ENCODE measurements at regions not wholly inside any gene's neighbourhood (a gene's known extent, or its start where the extent isn't known, plus 50 kb on each side); places are given as distances from the start of the nearest gene placed in this dataset.
A peak's percentile ranks its signal among the peaks of the same experiment; 100 is the strongest.
"Not testable (repeated sequence)": the region's sequence is repeated elsewhere in the genome, so short reads cannot be mapped to it uniquely, and the experiment has no call there.

GRCh38 chr6:23853566-23854133, 272.4 kb upstream of the NRSN1 start:
- not testable (repeated sequence) for DNase-seq

DNA sequence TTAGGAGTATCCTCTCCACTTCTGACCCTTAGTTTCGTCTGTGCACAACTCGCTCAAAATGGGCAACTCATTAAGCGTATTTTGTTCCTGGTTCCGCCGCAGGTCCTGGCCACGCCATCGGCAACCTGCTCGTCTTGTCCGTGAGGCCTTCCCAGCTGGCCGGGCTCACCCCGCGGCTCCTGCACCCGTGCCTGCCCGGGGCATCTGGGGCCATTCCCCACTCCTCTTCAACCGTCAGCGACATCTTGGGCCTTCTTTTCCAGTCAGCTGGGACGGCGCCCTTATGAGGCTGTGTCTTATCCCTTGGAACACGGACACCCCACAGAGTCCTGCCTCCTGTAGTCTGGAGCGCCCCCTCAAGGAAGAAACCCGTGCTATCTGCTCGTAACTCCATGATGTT, 271.9 kb upstream of the NRSN1 start:
- not testable (repeated sequence) for DNase-seq

DNA sequence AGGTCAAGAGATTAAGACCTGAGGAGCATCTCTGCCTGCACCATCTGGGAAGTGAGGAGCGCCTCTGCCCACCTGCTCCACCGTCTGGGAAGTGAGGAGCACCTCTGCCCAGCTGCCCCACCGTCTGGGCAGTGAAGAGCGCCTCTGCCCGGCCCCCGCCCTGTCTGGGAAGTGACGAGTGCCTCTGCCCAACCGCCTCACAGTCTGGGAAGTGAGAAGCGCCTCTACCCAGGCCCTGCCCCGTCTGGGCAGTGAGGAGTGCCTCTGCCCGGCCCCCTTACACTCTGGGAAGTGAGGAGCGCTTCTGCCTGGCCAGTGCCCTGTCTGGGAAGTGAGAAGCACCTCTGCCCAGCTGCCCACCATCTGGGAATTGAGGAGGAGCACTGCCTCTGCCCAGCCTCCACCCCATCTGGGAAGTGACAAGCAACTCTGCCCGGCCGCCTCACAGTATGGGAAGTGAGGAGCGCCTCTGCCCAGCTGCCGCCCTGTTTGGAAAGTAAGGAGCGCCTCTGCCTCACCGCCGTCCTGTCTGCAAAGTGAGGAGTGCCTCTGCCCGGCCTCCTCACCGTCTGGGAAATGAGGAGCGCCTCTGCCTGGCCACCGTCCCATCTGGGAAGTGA, 270.4 kb upstream of the NRSN1 start:
- DNase-seq: no peak

- DNase-seq: no peak
Observed at GRCh38 chr6:23870496-23870895, 255.5 kb upstream of the NRSN1 start.

DNA sequence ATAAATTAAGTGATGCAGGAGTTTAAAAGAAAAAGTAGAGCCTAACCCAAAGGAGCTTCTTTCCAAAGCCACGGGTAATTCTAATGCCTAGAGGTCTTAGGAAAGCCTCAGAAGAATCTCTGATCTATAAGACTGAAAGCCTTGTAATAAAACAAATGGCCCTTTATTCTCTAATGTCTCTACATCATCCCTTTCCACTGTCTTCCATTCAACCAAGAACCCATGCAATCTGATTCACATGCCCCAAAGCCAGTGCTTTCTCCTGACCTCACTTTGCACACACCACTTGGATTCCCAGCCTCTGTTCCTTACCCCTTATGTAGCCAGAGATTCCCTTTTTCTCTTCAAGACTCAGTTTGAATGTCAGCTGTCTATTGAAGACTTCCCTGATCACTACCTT, 252.9 kb upstream of the NRSN1 start:
- DNase-seq: no peak

GRCh38 chr6:23875006-23875405, 251.0 kb upstream of the NRSN1 start:
- no peak for DNase-seq

DNA sequence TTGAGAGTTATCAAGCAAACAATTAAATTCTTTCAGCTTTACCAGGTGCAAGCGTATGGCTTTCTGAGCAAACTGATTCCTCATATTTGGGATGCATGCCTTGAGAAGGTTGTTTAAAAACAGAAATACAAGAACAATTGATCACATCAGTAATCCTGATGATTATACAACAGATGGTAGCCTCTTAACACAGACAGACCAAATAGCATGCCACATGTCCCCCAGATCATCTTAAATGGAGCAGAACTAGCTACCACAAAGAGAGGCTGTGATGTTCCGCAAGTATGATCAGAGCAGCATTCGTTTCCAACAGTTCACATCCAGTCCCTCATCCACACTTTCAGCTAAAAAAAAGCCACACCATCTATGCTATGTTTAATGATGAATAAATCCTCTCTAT, 246.2 kb upstream of the NRSN1 start:
- DNase-seq: no peak

- peak; percentile 16 for DNase-seq
Observed at GRCh38 chr6:23890543-23891227, 235.3 kb upstream of the NRSN1 start.

DNA sequence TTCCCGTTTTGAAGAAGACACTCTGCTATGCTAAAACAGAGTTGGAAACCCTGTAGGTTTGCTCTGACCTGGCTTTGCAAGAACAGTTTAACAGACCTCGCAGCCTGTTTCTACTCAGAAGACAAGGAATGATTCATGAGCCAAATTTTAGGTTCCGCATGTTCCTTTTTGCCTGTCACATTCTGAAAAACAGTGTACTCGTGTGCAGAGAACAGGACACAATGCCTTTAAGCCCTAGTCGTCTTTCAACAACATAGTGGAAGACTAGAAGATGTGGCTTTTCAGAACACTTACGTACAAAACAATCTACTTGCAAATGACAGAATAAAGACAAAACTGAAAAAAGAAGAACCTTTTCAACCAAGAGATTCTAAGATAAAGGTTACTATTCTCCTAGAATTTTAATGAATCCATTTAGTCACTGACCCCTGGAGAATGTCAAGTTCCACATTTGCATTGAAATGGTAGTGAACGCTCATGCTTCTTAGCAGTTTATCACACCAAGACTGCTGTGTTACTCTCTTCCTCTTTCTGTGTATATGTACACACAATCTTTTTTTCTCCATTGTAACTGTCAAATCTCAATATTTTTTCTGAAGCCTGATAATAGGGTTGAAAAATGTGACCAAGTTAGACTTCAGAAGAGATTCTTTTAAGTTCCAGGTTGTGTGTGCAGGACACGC, 220.7 kb upstream of the NRSN1 start:
- no peak for DNase-seq

DNA sequence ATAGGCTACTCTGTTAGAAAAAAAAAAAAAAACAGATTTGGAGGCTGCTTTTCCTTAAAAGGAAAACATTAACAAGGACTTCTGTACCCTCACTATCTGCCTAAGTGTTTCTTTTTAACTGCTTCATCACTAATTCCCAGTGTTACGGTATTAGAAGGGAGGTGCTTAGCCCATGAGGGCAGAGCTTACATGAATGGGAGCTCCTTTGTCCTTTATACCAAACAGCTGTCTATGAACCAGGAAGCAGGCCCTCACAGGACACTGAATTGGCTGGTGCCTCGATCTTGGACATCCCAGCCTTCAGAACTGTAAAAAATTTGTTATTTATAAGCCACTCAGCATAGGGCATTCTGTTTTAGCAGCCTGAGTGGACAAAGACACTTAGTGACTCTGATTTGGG, 215.6 kb upstream of the NRSN1 start:
- DNase-seq: no peak

DNA sequence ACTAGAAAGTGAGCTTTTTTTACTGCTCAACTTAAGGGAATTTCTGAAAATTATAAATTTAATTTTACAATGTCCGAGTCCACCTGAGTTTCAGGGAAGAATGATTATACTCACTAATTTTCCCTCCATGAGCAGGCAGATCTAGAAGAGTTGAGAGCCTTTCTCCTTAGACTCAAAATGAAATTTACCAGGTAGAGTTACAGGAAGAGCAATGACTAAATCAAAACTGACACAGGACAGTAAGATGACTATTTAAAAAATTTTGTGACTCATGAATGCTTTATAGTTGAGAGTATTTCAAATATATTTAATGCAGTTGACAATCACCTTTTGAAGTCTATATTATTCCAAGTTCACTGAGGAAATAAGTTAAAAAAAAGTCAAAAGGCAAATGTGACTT, 198.1 kb upstream of the NRSN1 start:
- DNase-seq: no peak

- DNase-seq: no peak
Observed at GRCh38 chr6:23929201-23929600, 196.8 kb upstream of the NRSN1 start.

GRCh38 chr6:23940466-23940865, 185.5 kb upstream of the NRSN1 start:
- DNase-seq: no peak

GRCh38 chr6:23951691-23952090, 174.3 kb upstream of the NRSN1 start:
- DNase-seq: no peak

- no peak for DNase-seq
Observed at GRCh38 chr6:23952245-23952644, 173.8 kb upstream of the NRSN1 start.

DNA sequence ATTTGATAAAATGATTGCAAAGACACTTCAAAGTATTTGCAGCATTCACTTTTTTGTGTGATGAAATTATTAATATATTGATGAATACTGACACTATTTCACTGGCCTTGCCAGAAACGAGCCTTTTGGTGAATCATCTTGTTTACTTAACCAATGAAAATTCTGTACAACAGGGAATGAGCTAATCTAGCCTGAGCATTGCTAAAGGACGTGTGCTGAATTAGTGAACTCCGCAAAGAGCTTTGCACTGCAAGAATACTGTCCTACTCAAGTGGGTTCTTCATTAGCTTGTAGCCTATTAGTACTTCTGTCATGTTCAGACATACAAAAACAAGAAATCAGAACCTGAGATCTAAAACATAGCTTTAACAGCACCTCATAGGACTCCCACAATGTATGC, 172.0 kb upstream of the NRSN1 start:
- no peak for DNase-seq

GRCh38 chr6:23957017-23957416, 169.0 kb upstream of the NRSN1 start:
- DNase-seq: no peak

DNA sequence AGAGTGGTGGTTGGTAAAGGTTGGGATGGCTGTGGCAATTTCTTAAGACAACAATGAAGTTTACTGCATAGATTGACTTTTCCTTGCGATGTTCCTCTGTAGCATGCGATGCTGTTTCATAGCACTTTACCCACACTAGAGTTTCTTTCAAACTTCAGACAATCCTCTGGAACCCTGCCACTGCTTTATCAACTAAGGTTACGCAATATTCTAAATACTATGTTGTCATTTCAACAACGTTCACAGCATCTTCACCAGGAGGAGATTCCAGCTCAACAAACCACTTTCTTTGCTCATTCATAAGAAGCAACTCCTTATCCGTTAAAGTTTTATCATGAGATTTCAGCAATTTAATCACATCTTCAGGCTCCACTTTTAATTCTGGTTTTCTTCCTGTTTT, 161.2 kb upstream of the NRSN1 start:
- DNase-seq: no peak

DNA sequence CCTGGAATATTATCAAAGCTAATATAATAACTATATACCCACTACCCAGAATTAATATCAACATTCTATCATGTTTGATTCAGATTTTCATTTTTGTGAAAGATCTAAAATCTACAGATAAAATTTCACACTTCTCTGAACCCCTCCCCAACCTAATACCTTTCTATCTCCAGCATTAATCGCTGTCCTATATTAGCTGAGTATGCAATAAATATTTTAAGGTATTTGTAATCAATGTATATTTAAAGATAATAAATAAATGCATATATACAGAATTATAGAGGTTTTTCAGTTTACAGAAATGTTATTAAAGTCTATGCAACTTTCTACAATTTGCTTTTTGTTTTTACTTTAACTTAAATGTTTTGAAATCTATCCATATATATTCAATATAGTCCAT, 156.7 kb upstream of the NRSN1 start:
- no peak for DNase-seq

- DNase-seq: no peak
Observed at GRCh38 chr6:23977706-23978105, 148.3 kb upstream of the NRSN1 start.

DNA sequence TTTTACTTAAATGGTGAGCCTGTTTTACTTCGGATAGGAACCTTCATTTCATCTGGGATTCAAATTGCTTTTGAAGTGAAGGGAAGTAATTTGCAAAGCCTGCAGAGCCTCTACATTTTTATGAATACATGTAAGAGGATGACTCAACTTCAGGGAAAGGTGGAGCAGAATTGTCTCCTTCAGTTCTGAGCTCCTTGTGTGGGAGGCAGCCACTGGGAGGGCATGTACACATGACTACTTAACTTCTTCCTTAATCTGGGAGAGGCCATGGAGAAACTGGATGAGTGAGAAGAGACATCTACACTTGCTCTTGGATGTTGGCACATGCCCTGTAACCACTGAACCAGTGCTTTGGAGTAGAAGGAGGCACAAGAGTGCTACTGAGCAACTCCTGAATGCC, 145.1 kb upstream of the NRSN1 start:
- no peak for DNase-seq

- no peak for DNase-seq
Observed at GRCh38 chr6:23981923-23982322, 144.1 kb upstream of the NRSN1 start.

DNA sequence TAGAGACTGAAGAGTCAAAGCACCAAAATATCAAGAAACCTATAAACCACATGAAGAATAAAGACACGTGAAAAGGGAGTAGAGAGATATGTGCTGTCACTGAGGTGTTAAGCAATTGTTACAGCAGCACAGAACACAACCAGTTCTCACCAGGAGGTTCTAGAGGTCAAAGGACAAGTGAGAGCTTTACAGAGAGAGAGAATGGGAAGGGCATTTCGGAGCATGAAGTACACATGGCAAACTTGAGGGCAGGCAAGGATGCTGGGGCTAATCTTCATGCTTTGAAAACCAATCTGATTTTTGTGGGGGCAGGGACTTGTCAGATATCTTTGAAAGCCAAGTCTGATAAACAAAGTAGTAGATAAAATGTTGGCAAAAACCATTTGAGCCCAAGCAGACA, 142.3 kb upstream of the NRSN1 start:
- no peak for DNase-seq

DNA sequence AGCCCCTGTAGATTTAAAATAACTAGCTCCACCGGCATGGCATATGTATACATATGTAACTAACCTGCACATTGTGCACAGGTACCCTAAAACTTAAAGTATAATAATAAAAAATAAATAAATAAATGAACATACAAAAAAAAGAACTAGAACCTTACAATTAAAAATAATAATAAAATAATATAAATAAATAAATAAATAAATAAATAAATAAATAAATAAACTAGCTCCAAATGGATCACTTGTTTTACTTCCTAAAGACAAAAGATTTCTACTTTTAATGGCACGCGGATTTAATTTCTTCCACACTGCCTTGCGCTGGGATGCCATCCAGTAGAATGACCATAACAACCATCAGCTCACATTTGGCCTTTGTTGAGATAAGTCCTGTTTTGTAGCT, 141.0 kb upstream of the NRSN1 start:
- DNase-seq: no peak

All from suppressor macrophage treated with lipopolysaccharide for 4 hours (primary cell).